ENCODE measurements at regions not wholly inside any gene's neighbourhood (a gene's known extent, or its start where the extent isn't known, plus 50 kb on each side); places are given as distances from the start of the nearest gene placed in this dataset.
"Not testable (repeated sequence)": the region's sequence is repeated elsewhere in the genome, so short reads cannot be mapped to it uniquely, and the experiment has no call there.

GRCh38 chr15:87548590-87548989 is 707.9 kb downstream of the NTRK3 start:
- not testable (repeated sequence) for TF ChIP-seq CTCF (IDR thresholded peaks at IDR 0.05; ENCODE audit: control extremely low read depth in 1 of 3, insufficient read depth in 1 of 3, low read depth in 1 of 3, low read length in 3 of 3); ATF2 (IDR thresholded peaks at IDR 0.05; ENCODE audit: low read length); POLR2AphosphoS5 (IDR thresholded peaks at IDR 0.05; ENCODE audit: low read depth, low read length); TBP (IDR thresholded peaks at IDR 0.05; ENCODE audit: low read depth, low read length)
